PC-3 (cell line): ENCODE measurements at regions not wholly inside any gene's neighbourhood (a gene's known extent, or its start where the extent isn't known, plus 50 kb on each side); places are given as distances from the start of the nearest gene placed in this dataset.

Experiments used
- CTCF ChIP-seq: fragments of 300-600 bp; sonication (generic); conservative IDR thresholded peaks from 2 replicates; pipeline ENCODE4 v1.5.1; 2017; ENCODE audit warnings: antibody characterized with exemption, low read depth, mild to moderate bottlenecking, low read length
- EZH2 ChIP-seq: fragments of 300-600 bp; sonication (generic); IDR thresholded peaks from one replicate; pipeline ENCODE4 v1.6.1; 2017; ENCODE audit warnings: antibody characterized with exemption, mild to moderate bottlenecking, low read length; ENCODE audit not compliant: unreplicated experiment
- EZH2phosphoT487 ChIP-seq: fragments of 300-600 bp; sonication (generic); IDR thresholded peaks from 2 replicates; pipeline ENCODE4 v1.6.1; 2018; ENCODE audit warnings: mild to moderate bottlenecking, antibody characterized with exemption, low read length, borderline replicate concordance

GRCh38 chr13:99782669-99783068, 188.9 kb downstream of the ZIC5 start:
- no peak for TF ChIP-seq CTCF
- TF ChIP-seq EZH2: no peak
- no peak for TF ChIP-seq EZH2phosphoT487
